Activated CD4-positive, alpha-beta T cell treated with anti-CD3 and anti-CD28 coated beads for 4 hours (primary cell): ENCODE measurements at regions not wholly inside any gene's neighbourhood (a gene's known extent, or its start where the extent isn't known, plus 50 kb on each side); places are given as distances from the start of the nearest gene placed in this dataset.

Experiments
- DNase-seq, 2 donors: peaks; one replicate each; pipeline ENCODE4 v3.0.0-alpha.2; 2020

DNA sequence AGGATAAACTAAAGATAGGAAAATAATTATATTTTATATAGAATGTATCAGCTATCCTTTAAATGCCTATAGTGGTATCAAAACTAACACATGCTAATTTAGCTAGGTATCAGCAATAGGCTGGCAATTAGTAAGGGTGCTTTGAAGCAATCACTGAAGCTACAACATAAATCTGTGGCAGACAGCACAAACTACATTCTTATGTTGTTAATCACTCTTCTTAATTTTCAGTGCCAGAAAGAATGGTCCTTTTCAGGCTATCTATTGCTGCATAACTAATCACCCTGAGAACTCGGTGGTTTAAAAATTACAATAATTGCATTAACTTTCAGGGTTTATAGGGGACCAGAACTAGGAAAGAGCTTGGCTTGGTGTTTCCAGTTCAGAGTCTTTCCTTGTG lies 963.1 kb downstream of the EFNB2 start:
- no peak for DNase-seq

GRCh38 chr13:105569816-105570215 lies 965.6 kb downstream of the EFNB2 start:
- no peak for DNase-seq

DNA sequence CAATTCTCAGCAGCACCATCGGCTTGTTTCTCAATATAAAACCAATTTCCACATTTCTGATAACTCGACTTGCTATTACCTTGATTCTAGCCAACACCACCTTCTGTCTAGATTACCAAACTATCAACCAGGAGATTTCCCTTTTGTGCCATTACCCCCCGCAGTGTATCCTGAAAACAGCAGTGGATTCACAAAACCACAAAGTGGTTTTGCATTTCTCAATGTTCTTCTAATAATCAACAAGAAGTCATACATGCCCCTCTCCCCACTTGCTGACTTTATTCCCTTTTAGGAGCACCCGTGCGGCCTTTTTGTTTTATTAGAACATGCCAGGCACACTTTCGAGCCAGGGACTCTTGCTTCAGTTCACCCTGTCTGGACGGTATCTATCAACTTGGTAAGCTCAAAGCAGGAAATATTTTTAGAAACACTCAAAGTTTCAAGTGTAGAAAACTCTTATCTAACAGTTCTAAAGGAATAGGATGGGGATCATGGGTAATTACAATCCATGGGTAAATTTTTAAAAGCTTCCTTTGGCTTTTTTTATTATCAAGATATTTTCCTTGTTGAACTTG lies 967.4 kb downstream of the EFNB2 start:
- no peak for DNase-seq

DNA sequence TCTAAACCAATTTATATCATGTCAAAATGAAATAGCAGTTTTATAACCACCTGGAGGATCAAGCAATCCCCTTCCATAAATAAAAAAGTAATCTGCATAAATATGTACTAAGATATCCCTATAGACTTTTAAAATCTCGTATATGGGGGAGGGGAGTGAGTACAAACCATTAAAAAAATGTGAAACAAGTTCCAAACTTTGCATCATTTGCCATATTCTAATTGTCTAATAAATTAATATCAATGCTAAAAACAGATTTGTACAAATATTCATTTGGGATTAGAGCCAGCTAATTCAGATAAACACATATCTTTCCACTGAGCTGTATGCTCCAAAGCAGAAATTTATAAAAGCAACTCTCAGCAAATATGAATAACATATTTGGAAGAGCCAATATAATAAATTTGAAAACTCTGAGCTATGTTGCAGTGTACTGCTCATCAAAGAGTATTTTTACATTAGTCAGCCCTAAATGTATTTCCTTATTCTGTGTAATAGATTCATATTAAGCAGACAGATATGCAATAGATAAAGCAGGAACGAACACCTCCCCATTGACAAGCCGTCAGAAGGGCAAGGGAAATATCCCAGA lies 970.2 kb downstream of the EFNB2 start:
- no peak for DNase-seq

- DNase-seq = no peak
Measured at GRCh38 chr13:105552078-105552477, 983.4 kb downstream of the EFNB2 start.

GRCh38 chr13:105547851-105548250 lies 987.6 kb downstream of the EFNB2 start:
- no peak for DNase-seq

GRCh38 chr13:105545811-105546210 lies 989.7 kb downstream of the EFNB2 start:
- no peak for DNase-seq

- DNase-seq = no peak
Measured at GRCh38 chr13:105543742-105544141, 991.7 kb downstream of the EFNB2 start.

GRCh38 chr13:105541565-105541964 lies 993.9 kb downstream of the EFNB2 start:
- DNase-seq = no peak

DNA sequence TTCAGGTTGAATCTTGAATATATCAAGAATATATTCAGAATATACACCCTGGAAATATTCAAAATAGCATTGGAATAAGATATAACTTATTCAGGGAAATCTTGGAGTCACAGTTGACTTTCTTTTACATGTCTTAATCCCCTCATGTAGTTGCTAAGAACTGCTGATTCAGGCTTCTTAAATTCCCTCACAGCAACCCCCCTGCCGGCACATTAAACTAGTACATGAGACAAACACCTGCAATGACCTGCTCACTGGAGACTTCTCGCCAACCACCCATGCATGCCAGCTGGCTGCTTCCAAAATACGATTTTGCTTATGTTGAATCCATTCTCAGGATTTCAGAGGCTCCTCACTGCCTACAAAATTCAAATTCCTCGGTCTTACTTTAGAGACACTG lies 997.1 kb downstream of the EFNB2 start:
- no peak for DNase-seq

DNA sequence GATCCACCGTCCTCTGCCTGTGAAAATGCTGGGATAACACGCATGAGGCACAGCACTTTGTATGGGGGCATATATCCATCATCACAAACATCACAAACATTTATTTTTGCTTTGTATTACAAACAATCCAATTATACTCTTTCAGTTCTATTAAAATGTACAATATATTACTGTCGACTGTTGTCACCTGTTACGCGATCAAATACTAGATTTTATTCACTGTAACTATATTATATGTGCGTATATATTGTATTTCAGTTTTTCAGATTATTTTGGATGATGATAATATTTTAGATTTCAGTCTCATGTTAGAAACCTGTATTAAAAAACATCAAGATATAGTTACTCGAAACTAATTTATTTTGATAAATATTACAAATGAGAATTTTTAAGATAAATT lies 998.3 kb downstream of the EFNB2 start:
- no peak for DNase-seq

DNA sequence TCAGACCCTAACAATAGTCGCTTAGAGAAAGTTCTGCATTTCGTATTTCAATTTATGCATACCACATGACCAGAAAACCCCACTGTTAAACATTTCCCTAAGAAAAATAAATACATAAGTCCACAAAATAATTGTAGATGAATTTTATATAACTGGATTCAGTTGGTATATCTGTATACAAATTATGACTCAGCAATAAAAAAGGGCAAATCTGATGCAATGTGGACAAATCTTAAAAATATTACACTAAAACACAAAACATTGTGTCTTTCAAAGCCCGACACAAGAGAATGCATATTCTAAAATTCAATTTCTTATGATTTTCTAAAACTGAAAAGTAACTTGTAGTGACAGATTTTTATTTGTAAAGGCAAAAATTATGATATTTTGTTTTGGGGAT lies 1005.0 kb downstream of the EFNB2 start:
- DNase-seq = no peak

DNA sequence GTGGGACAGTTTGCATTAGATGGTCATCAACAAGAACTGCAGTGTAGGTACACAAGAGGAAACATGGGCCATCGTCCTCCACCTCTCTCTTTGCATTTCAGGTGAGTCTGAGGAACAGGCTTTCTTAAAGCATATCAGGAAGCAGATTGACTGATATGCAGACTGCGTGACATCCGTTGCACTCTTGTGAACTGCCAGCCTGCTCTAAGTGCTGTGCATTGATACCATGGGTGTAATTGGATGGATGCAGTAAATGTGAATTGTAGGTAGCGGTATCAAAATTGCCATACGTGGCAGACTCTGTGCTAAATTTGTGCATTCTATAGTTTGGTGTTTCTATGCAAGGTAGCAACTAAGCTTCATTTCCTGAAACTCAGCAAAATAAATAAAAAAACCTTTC lies 1008.3 kb downstream of the EFNB2 start:
- DNase-seq = no peak

GRCh38 chr13:105519771-105520170 lies 1015.7 kb downstream of the EFNB2 start:
- DNase-seq = no peak

- DNase-seq = no peak
Measured at GRCh38 chr13:105518086-105518485, 1017.4 kb downstream of the EFNB2 start.

DNA sequence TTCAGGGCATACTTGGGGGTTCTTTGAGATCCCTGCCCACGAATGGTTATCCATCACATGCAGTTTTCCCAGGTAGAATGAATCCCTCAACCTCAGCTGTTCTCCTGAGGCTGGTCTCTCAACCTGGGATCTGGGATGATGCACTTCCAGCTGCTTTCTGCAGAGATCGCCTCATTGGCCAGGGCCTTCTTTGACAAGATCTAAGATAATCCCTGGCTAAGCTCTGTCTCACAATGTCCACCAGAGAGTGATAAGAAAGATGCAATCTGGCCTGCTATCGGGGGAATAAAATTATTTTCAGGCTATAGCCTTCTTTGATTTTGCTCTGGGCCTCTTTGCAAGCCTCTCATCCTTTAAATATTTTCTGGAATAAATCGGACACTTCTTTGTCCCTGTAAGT lies 1021.1 kb downstream of the EFNB2 start:
- DNase-seq = no peak

GRCh38 chr13:105513448-105513847 lies 1022.0 kb downstream of the EFNB2 start:
- no peak for DNase-seq

DNA sequence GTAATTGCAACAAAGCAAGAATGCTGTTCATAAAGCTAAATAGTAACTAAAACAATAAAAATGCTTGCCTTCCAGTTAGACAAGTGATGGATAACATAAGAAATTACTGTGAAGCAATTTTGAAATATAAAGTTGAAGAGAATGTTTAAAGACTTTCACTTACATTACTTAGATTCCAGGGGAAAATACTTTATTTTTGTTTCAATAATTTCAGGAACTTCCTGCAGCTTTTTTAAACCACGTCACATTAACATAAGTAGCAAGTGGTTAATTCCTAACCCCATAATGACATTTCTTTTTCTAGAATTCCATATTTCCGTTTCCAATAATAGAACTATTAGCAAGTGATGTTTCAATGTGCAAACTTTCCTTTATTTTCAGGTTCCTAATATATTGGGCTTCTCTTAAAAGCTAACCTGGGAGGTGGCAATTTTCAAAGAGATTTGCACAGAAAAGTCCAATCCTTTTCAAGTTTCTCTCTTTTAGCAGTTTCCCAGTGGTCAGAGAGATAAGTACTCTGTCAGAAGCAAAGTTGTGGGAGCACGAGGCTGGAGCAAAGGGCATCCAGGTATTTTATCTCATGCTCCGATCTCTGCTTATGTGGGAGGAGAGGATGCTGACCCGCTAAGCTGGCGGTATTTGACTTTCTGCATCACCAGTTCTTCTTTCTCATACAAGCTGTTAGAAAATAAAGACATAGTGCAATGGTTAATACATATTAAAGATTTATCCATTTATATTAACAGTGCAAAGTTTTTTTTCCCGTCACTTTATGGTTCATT lies 1025.3 kb downstream of the EFNB2 start:
- no peak for DNase-seq

DNA sequence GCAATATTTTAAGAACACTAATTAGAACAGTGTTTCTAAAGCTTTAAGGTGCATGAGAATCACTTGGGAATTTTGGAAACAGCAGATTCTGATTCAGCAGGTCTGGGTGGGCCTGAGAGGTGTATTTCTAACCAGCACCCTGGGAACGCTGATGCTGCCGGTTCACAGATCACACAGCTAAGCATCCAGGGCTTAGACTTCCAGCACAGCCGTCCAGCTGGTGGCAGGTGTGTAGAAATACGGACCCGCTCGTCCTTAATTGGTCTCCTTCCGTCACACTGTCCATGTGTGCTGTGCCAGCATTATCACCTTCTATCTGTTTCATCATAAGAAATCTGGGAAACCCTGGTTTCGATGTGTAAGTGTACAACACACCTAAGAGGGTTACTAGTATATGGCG lies 1029.0 kb downstream of the EFNB2 start:
- DNase-seq = no peak

DNA sequence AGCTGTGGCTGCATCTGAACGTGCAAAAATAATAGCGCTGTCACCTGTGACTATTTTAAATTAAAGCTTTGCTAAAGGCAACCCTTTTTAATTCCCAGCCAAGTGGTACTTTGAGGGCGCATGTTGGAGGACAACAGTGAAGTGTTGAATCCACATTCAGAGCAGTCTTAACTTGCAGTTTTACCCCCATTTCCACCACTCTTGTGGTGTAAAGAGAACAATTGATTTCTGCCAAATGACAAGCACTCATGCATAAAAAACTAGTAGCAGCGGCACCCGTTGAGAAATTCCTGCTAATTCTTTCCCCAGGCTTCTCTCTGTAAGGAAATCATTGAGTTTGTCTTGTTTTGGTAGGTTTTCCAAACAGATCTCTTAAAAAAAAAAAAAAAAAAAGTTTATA lies 1033.3 kb downstream of the EFNB2 start:
- no peak for DNase-seq

- no peak for DNase-seq
Measured at GRCh38 chr13:105497597-105497996, 1037.9 kb downstream of the EFNB2 start.

GRCh38 chr13:105492216-105492615 lies 1043.2 kb downstream of the EFNB2 start:
- no peak for DNase-seq

DNA sequence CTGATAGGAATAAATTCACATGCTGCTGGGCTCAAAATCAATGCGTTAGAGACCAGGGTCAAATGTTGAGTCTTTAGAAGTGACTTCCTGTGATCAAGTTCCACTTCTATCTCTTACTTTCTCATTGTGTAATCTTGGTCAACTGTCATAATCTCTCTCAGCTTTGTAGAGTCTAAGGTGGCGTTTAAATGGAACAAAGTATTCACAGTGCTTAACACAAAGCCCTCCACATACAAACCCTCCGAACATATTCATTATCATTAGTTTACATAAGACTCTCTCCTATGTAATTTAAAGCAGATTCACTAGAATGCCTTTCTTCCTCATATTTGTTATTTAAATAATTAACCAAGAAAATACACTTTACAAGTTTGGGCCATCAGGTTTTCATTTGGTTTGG lies 1044.1 kb downstream of the EFNB2 start:
- DNase-seq = no peak

- no peak for DNase-seq
Measured at GRCh38 chr13:105485081-105485480, 1050.4 kb downstream of the EFNB2 start.
